Activated CD4-positive, alpha-beta T cell treated with anti-CD3 and anti-CD28 coated beads, Interleukin-2, amount 50 U/mL, for 4 hours (primary cell): ENCODE measurements at regions not wholly inside any gene's neighbourhood (a gene's known extent, or its start where the extent isn't known, plus 50 kb on each side); places are given as distances from the start of the nearest gene placed in this dataset.
"Not testable (repeated sequence)": the region's sequence is repeated elsewhere in the genome, so short reads cannot be mapped to it uniquely, and the experiment has no call there.

Experiments
- DNase-seq, 2 experiments: peaks; one replicate each; pipeline ENCODE4 v3.0.0-alpha.2; 2020

GRCh38 chr7:142460402-142461117 is 202.7 kb upstream of the PRSS58 start:
- DNase-seq: no peak

- DNase-seq: no peak
Observed at GRCh38 chr7:142459551-142459963, 201.7 kb upstream of the PRSS58 start.

- no peak for DNase-seq
Observed at GRCh38 chr7:142457146-142457703, 199.4 kb upstream of the PRSS58 start.

DNA sequence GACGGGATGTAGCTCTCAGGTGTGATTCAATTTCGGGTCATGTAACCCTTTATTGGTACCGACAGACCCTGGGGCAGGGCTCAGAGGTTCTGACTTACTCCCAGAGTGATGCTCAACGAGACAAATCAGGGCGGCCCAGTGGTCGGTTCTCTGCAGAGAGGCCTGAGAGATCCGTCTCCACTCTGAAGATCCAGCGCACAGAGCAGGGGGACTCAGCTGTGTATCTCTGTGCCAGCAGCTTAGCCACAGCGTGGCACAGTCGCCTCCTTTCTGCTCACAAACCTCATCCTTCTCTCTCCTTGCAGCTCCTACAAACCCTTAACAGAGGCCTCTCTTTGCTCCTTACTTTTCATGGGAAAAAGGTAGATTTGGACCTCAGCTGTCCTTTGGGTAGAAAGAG is 197.5 kb upstream of the PRSS58 start:
- DNase-seq: no peak

DNA sequence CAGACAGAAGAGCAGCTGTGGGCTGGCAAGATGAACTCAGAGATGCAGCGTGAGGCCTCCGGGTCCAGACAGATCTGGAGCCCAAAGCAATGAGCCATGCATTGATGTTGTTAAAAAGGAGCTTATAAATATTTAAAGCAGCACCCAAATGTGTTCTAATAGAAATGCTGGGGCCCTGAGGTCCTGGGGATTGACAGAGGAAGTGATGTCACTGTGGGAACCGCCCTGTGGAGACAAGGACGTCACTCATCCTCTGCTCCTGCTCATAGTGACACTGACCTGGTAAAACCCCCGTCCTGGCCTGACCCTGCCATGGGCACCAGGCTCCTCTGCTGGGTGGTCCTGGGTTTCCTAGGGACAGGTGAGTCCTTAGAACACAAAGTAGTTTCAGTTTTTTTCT is 197.0 kb upstream of the PRSS58 start:
- DNase-seq: no peak

GRCh38 chr7:142452791-142453190 is 194.9 kb upstream of the PRSS58 start:
- no peak for DNase-seq

GRCh38 chr7:142451817-142452216 is 194.0 kb upstream of the PRSS58 start:
- no peak for DNase-seq

- no peak for DNase-seq
Observed at GRCh38 chr7:142451296-142451695, 193.4 kb upstream of the PRSS58 start.

DNA sequence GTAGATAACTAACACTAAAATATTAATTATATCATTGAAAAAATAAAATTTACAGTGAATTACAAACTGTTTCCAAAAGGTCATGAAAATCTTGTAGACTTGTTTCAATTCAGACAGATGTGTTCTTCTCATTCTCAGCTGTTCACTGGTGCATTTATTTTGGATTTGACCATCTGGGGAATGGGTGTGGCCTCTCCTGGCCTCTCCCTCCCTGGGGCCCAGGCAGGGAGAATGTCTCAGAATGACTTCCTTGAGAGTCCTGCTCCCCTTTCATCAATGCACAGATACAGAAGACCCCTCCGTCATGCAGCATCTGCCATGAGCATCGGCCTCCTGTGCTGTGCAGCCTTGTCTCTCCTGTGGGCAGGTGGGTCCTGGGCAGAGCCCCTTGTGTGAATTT is 192.8 kb upstream of the PRSS58 start:
- no peak for DNase-seq

DNA sequence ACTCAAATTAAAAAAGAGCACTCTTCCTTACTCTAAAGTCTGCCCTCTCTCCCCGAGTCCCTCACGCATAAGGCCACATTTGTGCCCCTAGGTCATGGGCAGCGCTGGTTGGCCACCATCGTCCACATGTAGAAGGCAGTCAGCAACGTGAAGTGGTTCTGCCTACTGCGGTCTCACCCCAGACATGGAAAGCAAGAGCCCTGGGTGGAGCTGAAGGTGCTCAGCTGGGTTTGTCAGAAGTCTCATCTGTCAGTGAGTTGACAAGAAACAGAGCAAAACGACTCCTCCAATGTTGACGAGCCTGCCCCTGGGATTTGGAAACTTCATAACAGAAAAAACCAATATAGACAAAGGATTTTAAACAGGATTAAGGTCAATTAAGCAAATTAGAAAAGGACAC is 192.3 kb upstream of the PRSS58 start:
- DNase-seq: no peak

- not testable (repeated sequence) for DNase-seq
Observed at GRCh38 chr7:142448857-142449256, 191.0 kb upstream of the PRSS58 start.

DNA sequence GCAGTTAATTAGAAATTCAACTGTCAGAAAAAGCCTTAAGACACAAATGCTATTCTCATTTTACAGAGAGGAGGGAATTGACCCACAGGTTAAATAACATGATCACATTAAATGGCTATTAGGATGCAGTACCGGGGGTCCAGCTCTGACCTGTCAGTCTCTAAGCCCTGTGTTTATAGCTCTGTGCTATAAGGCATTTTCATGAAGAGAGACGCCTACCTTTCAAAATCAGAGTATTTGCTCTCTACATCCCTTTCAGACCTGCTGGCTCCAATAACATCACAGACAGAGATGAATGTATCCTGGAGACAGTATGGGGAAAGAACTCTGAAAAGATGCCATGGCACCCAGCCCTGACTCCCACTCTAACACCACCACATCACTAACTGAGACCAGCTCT is 189.9 kb upstream of the PRSS58 start:
- DNase-seq: no peak

DNA sequence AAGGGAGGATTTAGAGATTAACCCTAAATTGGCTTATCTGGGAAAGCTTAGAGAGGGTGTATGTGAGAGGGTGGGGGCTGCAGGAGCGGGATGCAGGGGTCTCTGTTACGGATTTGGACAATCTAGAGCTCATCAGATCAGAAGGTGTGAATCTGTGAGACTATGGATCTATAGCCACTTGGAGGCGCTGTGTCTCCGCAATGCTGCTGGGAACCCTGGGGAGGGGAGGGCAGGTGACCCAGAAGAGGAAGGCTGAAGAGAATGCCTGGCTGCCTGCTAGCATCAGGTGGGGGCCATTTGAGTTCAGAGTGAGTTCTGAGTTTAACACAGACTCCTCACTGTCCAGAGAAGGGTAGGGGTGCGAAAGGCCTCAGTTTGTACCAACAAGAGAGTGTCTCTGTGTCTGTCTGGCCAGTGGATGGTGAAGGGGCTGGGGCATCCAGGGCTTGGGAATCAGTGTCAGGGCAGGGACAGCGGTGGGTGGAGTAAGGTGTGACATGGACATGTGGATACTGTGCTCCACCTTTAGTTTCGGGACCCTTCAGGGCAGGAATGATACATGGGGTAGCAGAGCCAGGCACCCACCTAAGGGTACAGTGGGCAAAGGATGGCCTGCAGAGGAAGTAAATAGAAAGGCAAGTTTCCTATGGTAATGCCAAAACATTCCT is 187.3 kb upstream of the PRSS58 start:
- DNase-seq: peak; percentile 30 to 33

GRCh38 chr7:142443216-142444010 is 185.6 kb upstream of the PRSS58 start:
- no peak for DNase-seq

GRCh38 chr7:142442396-142442795 is 184.5 kb upstream of the PRSS58 start:
- DNase-seq: no peak

- DNase-seq: no peak
Observed at GRCh38 chr7:142440906-142441411, 183.1 kb upstream of the PRSS58 start.

DNA sequence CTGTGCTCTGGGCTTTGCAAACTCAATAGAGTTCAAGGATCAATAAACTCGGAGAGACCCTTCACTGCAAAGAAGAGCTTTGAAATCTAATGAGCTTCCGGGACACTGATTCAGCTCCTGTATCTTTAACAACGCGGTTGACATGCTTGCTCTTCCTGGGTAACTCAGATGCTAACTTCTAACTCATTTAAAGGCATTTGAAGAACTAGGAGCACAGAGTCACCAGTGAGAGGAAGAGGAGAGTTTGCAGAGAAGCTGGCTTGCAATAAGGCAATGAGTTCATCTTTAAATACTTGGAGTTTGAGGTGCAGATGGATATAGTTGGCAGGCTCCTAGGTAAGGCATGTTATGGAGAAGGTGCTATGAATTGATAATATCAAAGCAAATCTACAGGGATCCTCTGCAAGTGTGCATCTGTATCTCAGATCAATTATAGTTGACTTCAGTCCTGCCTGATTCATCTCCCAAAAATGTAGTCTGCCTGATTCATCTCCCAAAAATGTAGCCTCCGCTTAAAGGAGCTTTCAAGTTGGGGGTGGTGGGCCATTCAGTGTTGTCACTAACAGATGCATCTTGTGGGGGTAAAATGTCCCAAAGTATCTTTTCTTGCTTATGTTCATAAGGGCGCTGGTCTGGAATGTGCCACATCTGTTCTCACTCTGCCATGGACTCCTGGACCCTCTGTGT is 182.5 kb upstream of the PRSS58 start:
- DNase-seq: no peak

DNA sequence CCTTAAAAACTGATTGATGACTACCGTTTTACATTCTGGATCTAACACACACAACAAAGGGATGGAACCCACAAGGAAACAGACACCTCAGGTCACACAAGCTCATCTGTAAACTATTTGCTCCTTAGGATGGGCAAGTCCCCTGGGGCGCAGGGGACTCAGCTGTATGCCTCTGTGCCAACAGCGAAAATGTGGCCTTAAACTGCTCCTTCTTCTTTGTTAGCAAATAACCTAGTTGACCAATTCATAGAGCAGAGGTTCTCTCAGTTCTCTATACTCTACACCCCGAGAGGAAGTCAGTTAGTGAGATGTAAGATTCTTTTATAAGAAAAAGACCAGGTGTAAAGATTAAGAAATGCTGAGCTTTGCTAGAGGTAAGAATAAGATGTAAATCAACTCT is 181.9 kb upstream of the PRSS58 start:
- DNase-seq: no peak

- DNase-seq: no peak
Observed at GRCh38 chr7:142438923-142439515, 181.2 kb upstream of the PRSS58 start.

DNA sequence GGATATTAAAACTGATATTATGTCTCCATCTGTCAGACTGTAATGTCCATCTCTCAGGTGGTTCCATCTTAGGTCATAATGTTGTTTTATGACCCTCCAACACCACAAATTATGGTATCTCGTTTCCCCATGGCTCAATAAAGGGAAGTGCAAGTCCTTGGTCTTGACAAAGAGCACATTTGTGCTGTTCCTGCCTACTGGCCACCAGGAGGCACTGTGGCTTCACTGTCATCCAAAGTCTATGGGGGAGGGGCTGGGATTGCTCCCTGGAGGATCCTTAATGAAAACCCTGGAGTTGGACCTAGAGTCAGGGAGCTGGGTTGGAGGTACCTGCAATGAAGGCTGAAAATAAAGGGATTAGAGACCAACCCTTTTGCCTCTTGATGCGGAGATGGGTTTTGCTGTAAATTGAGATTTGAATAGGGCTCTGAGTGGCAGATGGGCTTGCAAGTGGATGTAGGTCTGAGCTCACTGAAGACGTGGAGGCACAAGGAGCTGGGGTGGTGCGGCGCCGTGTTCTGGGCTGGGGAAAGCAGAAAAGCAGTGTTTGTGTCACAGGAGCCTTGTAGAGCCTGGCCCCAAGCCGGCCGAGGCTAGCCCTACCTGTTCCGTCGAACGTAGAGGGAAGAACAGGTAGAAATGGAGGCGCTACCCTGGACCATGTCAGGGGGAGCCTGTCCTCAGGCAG is 180.5 kb upstream of the PRSS58 start:
- DNase-seq: no peak

- no peak for DNase-seq
Observed at GRCh38 chr7:142437741-142438140, 179.9 kb upstream of the PRSS58 start.

GRCh38 chr7:142436601-142437000 is 178.7 kb upstream of the PRSS58 start:
- no peak for DNase-seq
